ENCODE measurements at regions not wholly inside any gene's neighbourhood (a gene's known extent, or its start where the extent isn't known, plus 50 kb on each side); places are given as distances from the start of the nearest gene placed in this dataset.

DNA sequence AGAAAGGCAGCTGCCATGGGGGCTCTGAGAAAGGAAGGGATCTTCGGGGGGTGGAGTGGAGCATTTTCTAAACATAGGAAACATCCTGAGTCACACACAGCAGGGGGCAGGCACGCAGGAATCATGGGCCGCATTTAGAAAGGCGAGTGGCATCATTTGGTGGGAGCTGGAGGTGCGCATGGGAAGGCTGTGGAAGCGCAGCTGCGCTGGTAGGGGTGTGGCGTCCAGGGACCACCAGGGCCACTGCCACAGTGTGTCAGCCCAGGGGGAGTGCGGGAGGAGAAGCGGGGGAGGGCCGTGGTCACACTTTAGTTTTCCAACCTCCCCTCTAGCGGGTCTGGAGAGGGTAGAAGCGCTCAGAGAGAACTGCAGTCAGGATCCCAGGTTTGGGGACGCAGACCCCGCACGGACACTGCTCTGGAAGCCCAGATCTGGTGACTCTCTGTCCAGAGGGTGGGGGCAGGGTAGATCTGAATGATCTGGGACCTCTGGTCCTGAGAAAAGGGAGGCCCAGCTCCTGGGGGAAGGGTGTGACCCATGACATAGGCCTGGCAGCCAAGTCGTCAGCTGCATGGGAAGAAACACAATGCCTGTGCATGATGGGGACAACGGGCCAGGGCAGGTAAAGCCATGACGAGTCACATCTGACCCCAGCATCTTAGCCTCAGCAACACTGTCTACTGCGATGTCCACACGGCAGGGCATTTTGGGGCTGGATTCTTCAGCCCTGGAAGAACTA, 88.0 kb upstream of the IQSEC1 start:
- TF ChIP-seq, protein P1, sequence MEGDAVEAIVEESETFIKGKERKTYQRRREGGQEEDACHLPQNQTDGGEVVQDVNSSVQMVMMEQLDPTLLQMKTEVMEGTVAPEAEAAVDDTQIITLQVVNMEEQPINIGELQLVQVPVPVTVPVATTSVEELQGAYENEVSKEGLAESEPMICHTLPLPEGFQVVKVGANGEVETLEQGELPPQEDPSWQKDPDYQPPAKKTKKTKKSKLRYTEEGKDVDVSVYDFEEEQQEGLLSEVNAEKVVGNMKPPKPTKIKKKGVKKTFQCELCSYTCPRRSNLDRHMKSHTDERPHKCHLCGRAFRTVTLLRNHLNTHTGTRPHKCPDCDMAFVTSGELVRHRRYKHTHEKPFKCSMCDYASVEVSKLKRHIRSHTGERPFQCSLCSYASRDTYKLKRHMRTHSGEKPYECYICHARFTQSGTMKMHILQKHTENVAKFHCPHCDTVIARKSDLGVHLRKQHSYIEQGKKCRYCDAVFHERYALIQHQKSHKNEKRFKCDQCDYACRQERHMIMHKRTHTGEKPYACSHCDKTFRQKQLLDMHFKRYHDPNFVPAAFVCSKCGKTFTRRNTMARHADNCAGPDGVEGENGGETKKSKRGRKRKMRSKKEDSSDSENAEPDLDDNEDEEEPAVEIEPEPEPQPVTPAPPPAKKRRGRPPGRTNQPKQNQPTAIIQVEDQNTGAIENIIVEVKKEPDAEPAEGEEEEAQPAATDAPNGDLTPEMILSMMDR (conservative IDR thresholded peaks at IDR 0.05; ENCODE audit: low read depth, low read length) = 0 out of 2 replicates have a peak, but pooled peaks have one; percentile 6
- TF ChIP-seq FOS (IDR thresholded peaks at IDR 0.05; ENCODE audit: low read depth, low read length) = no peak
- no peak for TF ChIP-seq POLR2A (IDR thresholded peaks at IDR 0.05; ENCODE audit: low read depth, low read length)
- TF ChIP-seq MAFK (IDR thresholded peaks at IDR 0.05; ENCODE audit: low read depth, low read length) = no peak
- TF ChIP-seq RAD21 (IDR thresholded peaks at IDR 0.05; ENCODE audit: low read length) = no peak
- no peak for TF ChIP-seq SMC3 (IDR thresholded peaks at IDR 0.05; ENCODE audit: low read depth, low read length)
- TF ChIP-seq MXI1 (IDR thresholded peaks at IDR 0.05; ENCODE audit: borderline replicate concordance, low read depth, low read length) = no peak
- TF ChIP-seq RFX5 (IDR thresholded peaks at IDR 0.05; ENCODE audit: low read depth, low read length) = no peak
- TF ChIP-seq MAZ (IDR thresholded peaks at IDR 0.05; ENCODE audit: borderline replicate concordance, low read depth, low read length) = no peak
- TF ChIP-seq, protein P2, sequence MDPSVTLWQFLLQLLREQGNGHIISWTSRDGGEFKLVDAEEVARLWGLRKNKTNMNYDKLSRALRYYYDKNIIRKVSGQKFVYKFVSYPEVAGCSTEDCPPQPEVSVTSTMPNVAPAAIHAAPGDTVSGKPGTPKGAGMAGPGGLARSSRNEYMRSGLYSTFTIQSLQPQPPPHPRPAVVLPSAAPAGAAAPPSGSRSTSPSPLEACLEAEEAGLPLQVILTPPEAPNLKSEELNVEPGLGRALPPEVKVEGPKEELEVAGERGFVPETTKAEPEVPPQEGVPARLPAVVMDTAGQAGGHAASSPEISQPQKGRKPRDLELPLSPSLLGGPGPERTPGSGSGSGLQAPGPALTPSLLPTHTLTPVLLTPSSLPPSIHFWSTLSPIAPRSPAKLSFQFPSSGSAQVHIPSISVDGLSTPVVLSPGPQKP (IDR thresholded peaks at IDR 0.05; ENCODE audit: borderline replicate concordance, low read depth, low read length) = no peak
